Fibroblast of lung (primary cell): ENCODE measurements at regions not wholly inside any gene's neighbourhood (a gene's known extent, or its start where the extent isn't known, plus 50 kb on each side); places are given as distances from the start of the nearest gene placed in this dataset.

Source experiments
- DNase-seq, 2 donors: peaks; one replicate each; pipeline versions ENCODE4 v3.0.0 to v3.0.0-alpha.2; 2010; ENCODE audit warnings: low read depth in 2 of 2
- H2AFZ ChIP-seq: 2 replicates; pipeline ENCODE4 v1.5.1; 2012; ENCODE audit warnings: low read length, control low read depth, inconsistent platforms
- H3K27ac ChIP-seq: 2 replicates; pipeline ENCODE4 v1.5.1; 2011; ENCODE audit warnings: low read length, control low read depth; ENCODE audit not compliant: insufficient read depth
- H3K27me3 ChIP-seq: 2 replicates; pipeline ENCODE4 v1.5.1; 2011; ENCODE audit warnings: mild to moderate bottlenecking, low read length; ENCODE audit not compliant: control insufficient read depth, insufficient read depth
- H3K36me3 ChIP-seq: 2 replicates; pipeline ENCODE4 v1.5.1; 2011; ENCODE audit warnings: low read length; ENCODE audit not compliant: control insufficient read depth, insufficient read depth
- H3K4me1 ChIP-seq: 2 replicates; pipeline ENCODE4 v1.5.1; 2011; ENCODE audit warnings: low read length; ENCODE audit not compliant: control insufficient read depth, insufficient read depth; ENCODE audit errors: extremely low read depth
- H3K4me2 ChIP-seq: 2 replicates; pipeline ENCODE4 v1.5.1; 2011; ENCODE audit warnings: low read length, control low read depth; ENCODE audit not compliant: insufficient read depth; ENCODE audit errors: extremely low read depth
- H3K4me3 ChIP-seq, 4 experiments: fragments of 200-600 bp in 1 of 4; sonication (generic) in 1 of 4; replicated peaks in 1 of 4; 2 replicates each; pipeline ENCODE4 v1.5.1; 2011 to 2016; ENCODE audit warnings: low read length in 4 of 4, low read depth in 3 of 4, mild to moderate bottlenecking in 3 of 4, control low read depth in 2 of 4, inconsistent platforms in 1 of 4, mixed read lengths in 1 of 4; ENCODE audit not compliant: insufficient read depth in 1 of 4; ENCODE audit errors: control extremely low read depth in 1 of 4
- H3K79me2 ChIP-seq: 2 replicates; pipeline ENCODE4 v1.5.1; 2012; ENCODE audit warnings: mild to moderate bottlenecking, low read length, inconsistent platforms; ENCODE audit not compliant: control insufficient read depth, insufficient read depth
- H3K9ac ChIP-seq: 2 replicates; pipeline ENCODE4 v1.5.1; 2011; ENCODE audit warnings: mild to moderate bottlenecking, low read length, control low read depth; ENCODE audit not compliant: insufficient read depth
- H3K9me3 ChIP-seq: 2 replicates; pipeline ENCODE4 v1.5.1; 2012; ENCODE audit warnings: low read depth, low read length; ENCODE audit not compliant: control insufficient read depth, insufficient read depth
- H4K20me1 ChIP-seq: 2 replicates; pipeline ENCODE4 v1.5.1; 2011; ENCODE audit warnings: low read length; ENCODE audit not compliant: control insufficient read depth, insufficient read depth; ENCODE audit errors: extremely low read depth
- CTCF ChIP-seq, 2 donors: IDR thresholded peaks in 1 of 2; conservative IDR thresholded peaks in 1 of 2; 1 replicate in 1 of 2; 2 replicates in 1 of 2; pipeline ENCODE4 v1.5.1; 2011 to 2012; ENCODE audit warnings: low read length in 2 of 2, control low read depth in 1 of 2, inconsistent platforms in 1 of 2, low read depth in 1 of 2, mild to moderate bottlenecking in 1 of 2
- EZH2 ChIP-seq: IDR thresholded peaks from 2 replicates; pipeline ENCODE4 v1.5.1; 2012; ENCODE audit warnings: low read length, control low read depth, mild to moderate bottlenecking; ENCODE audit errors: missing control alignments

- no peak for TF ChIP-seq CTCF (conservative IDR thresholded peaks at IDR 0.05 in 1 of 2, IDR thresholded peaks at IDR 0.05 in 1 of 2; ENCODE audit: low read depth in 1 of 2, low read length in 2 of 2)
- TF ChIP-seq EZH2 = no peak
- Histone ChIP-seq H3K9ac (no peak overlapping the region), H3K79me2 (no peaks in the 10 kb centered on the region), H3K27ac (no peak overlapping the region), H3K27me3 (peaks cover 3% of the 10 kb centered on the region), H3K36me3 (no peaks in the 10 kb centered on the region), H3K4me1 (no peaks in the 10 kb centered on the region), H4K20me1 (no peaks in the 10 kb centered on the region), H3K4me2 (no peak overlapping the region), H3K4me3 (no peak overlapping the region), H2AFZ (no peak overlapping the region), H3K9me3 (no peaks in the 10 kb centered on the region)
- no peak for DNase-seq
These were observed 153.9 kb upstream of the PCBD1 start for GRCh38 chr10:71042216-71042615.

GRCh38 chr10:71042699-71043098, 154.3 kb upstream of the PCBD1 start:
- TF ChIP-seq EZH2 (no peak), CTCF (conservative IDR thresholded peaks at IDR 0.05 in 1 of 2, IDR thresholded peaks at IDR 0.05 in 1 of 2; ENCODE audit: low read depth in 1 of 2, low read length in 2 of 2) (no peak)
- Histone ChIP-seq H3K9me3 (no peaks in the 10 kb centered on the region), H2AFZ (no peak overlapping the region), H3K36me3 (no peaks in the 10 kb centered on the region), H3K27ac (no peak overlapping the region), H3K27me3 (peaks cover 3% of the 10 kb centered on the region), H3K4me1 (no peaks in the 10 kb centered on the region), H3K9ac (no peak overlapping the region), H3K79me2 (no peaks in the 10 kb centered on the region), H3K4me2 (no peak overlapping the region), H3K4me3 (no peak overlapping the region), H4K20me1 (no peaks in the 10 kb centered on the region)
- DNase-seq = no peak

- Histone ChIP-seq H3K27me3 (peaks cover 3% of the 10 kb centered on the region), H2AFZ (no peak overlapping the region), H3K36me3 (no peaks in the 10 kb centered on the region), H3K4me1 (no peaks in the 10 kb centered on the region), H3K79me2 (no peaks in the 10 kb centered on the region), H3K4me3 (no peak overlapping the region), H3K9me3 (no peaks in the 10 kb centered on the region), H4K20me1 (no peaks in the 10 kb centered on the region), H3K27ac (no peak overlapping the region), H3K9ac (no peak overlapping the region), H3K4me2 (no peak overlapping the region)
- DNase-seq = no peak
- TF ChIP-seq EZH2 (no peak), CTCF (conservative IDR thresholded peaks at IDR 0.05 in 1 of 2, IDR thresholded peaks at IDR 0.05 in 1 of 2; ENCODE audit: low read depth in 1 of 2, low read length in 2 of 2) (no peak)
These were observed 155.5 kb upstream of the PCBD1 start for GRCh38 chr10:71043858-71044257.
